Activated naive CD4-positive, alpha-beta T cell treated with anti-CD3 and anti-CD28 coated beads, Interleukin-2, amount 10 ng/mL, durations not matched to agents 7 days and 5 days (primary cell): ENCODE measurements at regions not wholly inside any gene's neighbourhood (a gene's known extent, or its start where the extent isn't known, plus 50 kb on each side); places are given as distances from the start of the nearest gene placed in this dataset.
"Not testable (repeated sequence)": the region's sequence is repeated elsewhere in the genome, so short reads cannot be mapped to it uniquely, and the experiment has no call there.

Experiments used
- CTCF ChIA-PET: fragments of 350-600 bp; sonication (Branson Sonifier 250); formaldehyde crosslinking; loops from one replicate; lab custom pipeline; 2021; ENCODE audit warnings: antibody characterized with exemption; lab: Charles Lee
- DNase-seq: peaks from one replicate; pipeline ENCODE4 v3.0.0-alpha.2; 2020
- H3K27ac Mint-ChIP-seq: one replicate; pipeline ENCODE4 v1.8.0; 2021; ENCODE audit warnings: mild to moderate bottlenecking, moderate library complexity, mixed read lengths
- H3K27me3 Mint-ChIP-seq: one replicate; pipeline ENCODE4 v1.8.0; 2021; ENCODE audit warnings: mild to moderate bottlenecking, mixed read lengths
- H3K36me3 Mint-ChIP-seq: one replicate; pipeline ENCODE4 v1.8.0; 2021; ENCODE audit warnings: mixed read lengths
- H3K4me1 Mint-ChIP-seq: one replicate; pipeline ENCODE4 v1.8.0; 2021; ENCODE audit warnings: mixed read lengths
- H3K4me3 Mint-ChIP-seq: one replicate; pipeline ENCODE4 v1.8.0; 2021; ENCODE audit warnings: mild to moderate bottlenecking, moderate library complexity, mixed read lengths
- H3K9me3 Mint-ChIP-seq: one replicate; pipeline ENCODE4 v1.8.0; 2021; ENCODE audit warnings: mixed read lengths

GRCh38 chr14:87734577-87735360 lies 258.2 kb downstream of the GALC start:
- not testable (repeated sequence) for H3K36me3 Mint-ChIP-seq, H3K27ac Mint-ChIP-seq, H3K4me1 Mint-ChIP-seq, DNase-seq, H3K27me3 Mint-ChIP-seq, H3K9me3 Mint-ChIP-seq, H3K4me3 Mint-ChIP-seq
- CTCF ChIA-PET: interaction anchor here (3.9 kb wide), 1 partner anchor 12 kb away, joined by 17 read pairs; no protein-coding TSS in a partner anchor

- CTCF ChIA-PET: interaction anchor here (1.1 kb wide), 1 partner anchor 9 kb away, joined by 3 read pairs; no protein-coding TSS in a partner anchor
- not testable (repeated sequence) for DNase-seq, H3K4me3 Mint-ChIP-seq, H3K27me3 Mint-ChIP-seq, H3K4me1 Mint-ChIP-seq, H3K36me3 Mint-ChIP-seq, H3K9me3 Mint-ChIP-seq, H3K27ac Mint-ChIP-seq
Measured at GRCh38 chr14:87733115-87733514, 259.9 kb downstream of the GALC start.

GRCh38 chr14:87732562-87732961 lies 260.4 kb downstream of the GALC start:
- DNase-seq: no peak
- peaks cover 4% of the 10 kb centered on the region for H3K9me3 Mint-ChIP-seq
- no peaks in the 10 kb centered on the region for H3K36me3 Mint-ChIP-seq
- no peaks in the 10 kb centered on the region for H3K27me3 Mint-ChIP-seq
- H3K4me3 Mint-ChIP-seq: no peak overlapping the region
- no peak overlapping the region for H3K27ac Mint-ChIP-seq
- CTCF ChIA-PET: interaction anchor here (1.1 kb wide), 1 partner anchor 8 kb away, joined by 3 read pairs; no protein-coding TSS in a partner anchor
- no peaks in the 10 kb centered on the region for H3K4me1 Mint-ChIP-seq

GRCh38 chr14:87725318-87725717 lies 267.7 kb downstream of the GALC start:
- no peak overlapping the region for H3K27ac Mint-ChIP-seq

GRCh38 chr14:87712396-87713090 lies 280.4 kb downstream of the GALC start:
- no peaks in the 10 kb centered on the region for H3K27me3 Mint-ChIP-seq
- H3K4me3 Mint-ChIP-seq: no peak overlapping the region
- CTCF ChIA-PET: no interaction called here
- DNase-seq: no peak
- no peaks in the 10 kb centered on the region for H3K9me3 Mint-ChIP-seq
- no peak overlapping the region for H3K27ac Mint-ChIP-seq
- H3K4me1 Mint-ChIP-seq: no peaks in the 10 kb centered on the region
- H3K36me3 Mint-ChIP-seq: no peaks in the 10 kb centered on the region

More at GRCh38 chr14:87725318-87725717, 267.7 kb downstream of the GALC start:
- CTCF ChIA-PET: no interaction called here
- no peaks in the 10 kb centered on the region for H3K4me1 Mint-ChIP-seq
- no peaks in the 10 kb centered on the region for H3K27me3 Mint-ChIP-seq
- no peak for DNase-seq
- no peaks in the 10 kb centered on the region for H3K36me3 Mint-ChIP-seq
- no peaks in the 10 kb centered on the region for H3K9me3 Mint-ChIP-seq
- no peak overlapping the region for H3K4me3 Mint-ChIP-seq

- CTCF ChIA-PET: no interaction called here
Measured at GRCh38 chr14:87705439-87705896, 287.5 kb downstream of the GALC start.

GRCh38 chr14:87698481-87698880 lies 294.5 kb downstream of the GALC start:
- no peaks in the 10 kb centered on the region for H3K4me1 Mint-ChIP-seq
- DNase-seq: no peak
- H3K36me3 Mint-ChIP-seq: no peaks in the 10 kb centered on the region
- H3K27me3 Mint-ChIP-seq: no peaks in the 10 kb centered on the region
- H3K9me3 Mint-ChIP-seq: no peaks in the 10 kb centered on the region
- H3K27ac Mint-ChIP-seq: no peak overlapping the region
- no peak overlapping the region for H3K4me3 Mint-ChIP-seq
- CTCF ChIA-PET: no interaction called here

More at GRCh38 chr14:87705439-87705896, 287.5 kb downstream of the GALC start:
- H3K9me3 Mint-ChIP-seq: peaks cover 1% of the 10 kb centered on the region
- no peak for DNase-seq
- no peaks in the 10 kb centered on the region for H3K4me1 Mint-ChIP-seq
- no peak overlapping the region for H3K27ac Mint-ChIP-seq
- no peaks in the 10 kb centered on the region for H3K36me3 Mint-ChIP-seq
- H3K4me3 Mint-ChIP-seq: no peak overlapping the region
- no peaks in the 10 kb centered on the region for H3K27me3 Mint-ChIP-seq

GRCh38 chr14:87696485-87696884 lies 296.5 kb downstream of the GALC start:
- DNase-seq: no peak
- Mint-ChIP-seq H3K4me1 (no peaks in the 10 kb centered on the region), H3K36me3 (no peaks in the 10 kb centered on the region), H3K9me3 (no peaks in the 10 kb centered on the region), H3K27me3 (no peaks in the 10 kb centered on the region), H3K4me3 (no peak overlapping the region), H3K27ac (no peak overlapping the region)
- CTCF ChIA-PET: no interaction called here

GRCh38 chr14:87691042-87691881 lies 301.7 kb downstream of the GALC start:
- Mint-ChIP-seq H3K27ac (no peak overlapping the region), H3K27me3 (no peaks in the 10 kb centered on the region), H3K4me1 (no peaks in the 10 kb centered on the region), H3K36me3 (no peaks in the 10 kb centered on the region), H3K9me3 (no peaks in the 10 kb centered on the region), H3K4me3 (no peak overlapping the region)
- DNase-seq: no peak
- CTCF ChIA-PET: no interaction called here

GRCh38 chr14:87690076-87690613 lies 302.8 kb downstream of the GALC start:
- CTCF ChIA-PET: no interaction called here
- no peak for DNase-seq
- Mint-ChIP-seq H3K27ac (no peak overlapping the region), H3K27me3 (no peaks in the 10 kb centered on the region), H3K9me3 (no peaks in the 10 kb centered on the region), H3K36me3 (no peaks in the 10 kb centered on the region), H3K4me1 (no peaks in the 10 kb centered on the region), H3K4me3 (no peak overlapping the region)

GRCh38 chr14:87688524-87688923 lies 304.5 kb downstream of the GALC start:
- Mint-ChIP-seq H3K4me3 (no peak overlapping the region), H3K27me3 (no peaks in the 10 kb centered on the region), H3K9me3 (no peaks in the 10 kb centered on the region), H3K4me1 (no peaks in the 10 kb centered on the region), H3K36me3 (no peaks in the 10 kb centered on the region), H3K27ac (no peak overlapping the region)
- CTCF ChIA-PET: interaction anchor here (0.6 kb wide), 1 partner anchor 69 kb away, joined by 4 read pairs; no protein-coding TSS in a partner anchor
- DNase-seq: no peak

- no peaks in the 10 kb centered on the region for H3K9me3 Mint-ChIP-seq
- CTCF ChIA-PET: no interaction called here
Measured at GRCh38 chr14:87687420-87687819, 305.6 kb downstream of the GALC start.

GRCh38 chr14:87686746-87687145 lies 306.2 kb downstream of the GALC start:
- no peak overlapping the region for H3K27ac Mint-ChIP-seq
- no peaks in the 10 kb centered on the region for H3K9me3 Mint-ChIP-seq
- no peaks in the 10 kb centered on the region for H3K36me3 Mint-ChIP-seq
- DNase-seq: no peak
- CTCF ChIA-PET: no interaction called here
- no peaks in the 10 kb centered on the region for H3K27me3 Mint-ChIP-seq
- no peaks in the 10 kb centered on the region for H3K4me1 Mint-ChIP-seq
- no peak overlapping the region for H3K4me3 Mint-ChIP-seq

More at GRCh38 chr14:87687420-87687819, 305.6 kb downstream of the GALC start:
- H3K4me3 Mint-ChIP-seq: no peak overlapping the region
- DNase-seq: no peak
- H3K36me3 Mint-ChIP-seq: no peaks in the 10 kb centered on the region
- H3K27me3 Mint-ChIP-seq: no peaks in the 10 kb centered on the region
- no peaks in the 10 kb centered on the region for H3K4me1 Mint-ChIP-seq
- no peak overlapping the region for H3K27ac Mint-ChIP-seq

GRCh38 chr14:87679866-87680265 lies 313.1 kb downstream of the GALC start:
- H3K9me3 Mint-ChIP-seq: no peaks in the 10 kb centered on the region
- H3K27ac Mint-ChIP-seq: no peak overlapping the region
- no peaks in the 10 kb centered on the region for H3K27me3 Mint-ChIP-seq
- no peak for DNase-seq
- no peak overlapping the region for H3K4me3 Mint-ChIP-seq
- no peaks in the 10 kb centered on the region for H3K4me1 Mint-ChIP-seq
- CTCF ChIA-PET: no interaction called here
- no peaks in the 10 kb centered on the region for H3K36me3 Mint-ChIP-seq
